PC-3 (cell line): ENCODE measurements at regions not wholly inside any gene's neighbourhood (a gene's known extent, or its start where the extent isn't known, plus 50 kb on each side); places are given as distances from the start of the nearest gene placed in this dataset.

ENCODE experiments used
- ATAC-seq: fragments of 200-7000 bp; cut with Tn5 transposase; 2 replicates; pipeline ENCODE4 v1.9.1; 2020; ENCODE audit warnings: mild to moderate bottlenecking, moderate library complexity
- BruUV-seq: library from RNA; stranded (reverse); fragments of 400-500 nt; replicated peaks from 2 replicates; lab custom pipeline; 2021; lab: Mats Ljungman, UMichigan
- CTCF ChIA-PET: fragments of 300-600 bp; sonication (Branson Sonifier 250); formaldehyde crosslinking; loops from one replicate; lab custom pipeline; 2022; ENCODE audit warnings: antibody characterized with exemption; lab: Charles Lee
- POLR2A ChIA-PET: fragments of 300-600 bp; sonication (Branson Sonifier 250); formaldehyde crosslinking; loops from one replicate; lab custom pipeline; 2022; ENCODE audit warnings: antibody characterized with exemption; ENCODE audit not compliant: unreplicated experiment; lab: Charles Lee
- DNase-seq: peaks from one replicate; pipeline ENCODE4 v3.0.0-alpha.2; 2015
- H2AFZ ChIP-seq: fragments of 300-600 bp; sonication (generic); 2 replicates; pipeline ENCODE4 v1.6.0; 2016; ENCODE audit warnings: antibody characterized with exemption, low read length
- H3F3A ChIP-seq: fragments of 300-600 bp; sonication (generic); one replicate; pipeline ENCODE4 v1.6.0; 2017; ENCODE audit warnings: antibody characterized with exemption, low read length, control low read depth, mild to moderate bottlenecking; ENCODE audit not compliant: unreplicated experiment
- H3K27ac ChIP-seq: fragments of 300-600 bp; sonication (generic); 2 replicates; pipeline ENCODE4 v1.5.1; 2016; ENCODE audit warnings: mild to moderate bottlenecking, low read length
- H3K27me3 ChIP-seq: fragments of 300-600 bp; sonication (generic); 2 replicates; pipeline ENCODE4 v1.6.1; 2016; ENCODE audit warnings: low read length, mixed read lengths
- H3K36me3 ChIP-seq: fragments of 300-600 bp; sonication (generic); 2 replicates; pipeline ENCODE4 v1.6.1; 2016; ENCODE audit warnings: low read depth, mixed run types, low read length, mixed read lengths
- H3K4me1 ChIP-seq: fragments of 300-600 bp; sonication (generic); 2 replicates; pipeline ENCODE4 v1.5.1; 2016; ENCODE audit warnings: low read length; ENCODE audit not compliant: insufficient read depth
- H3K4me2 ChIP-seq: fragments of 300-600 bp; sonication (generic); 2 replicates; pipeline ENCODE4 v1.6.0; 2016; ENCODE audit warnings: low read length
- H3K4me3 ChIP-seq: fragments of 300-600 bp; sonication (generic); 2 replicates; pipeline ENCODE4 v1.5.1; 2016; ENCODE audit warnings: mild to moderate bottlenecking, low read length, mixed read lengths
- H3K79me2 ChIP-seq: fragments of 300-600 bp; sonication (generic); 2 replicates; pipeline ENCODE4 v1.6.1; 2017; ENCODE audit warnings: low read length, mixed read lengths
- H3K9ac ChIP-seq: fragments of 300-600 bp; sonication (generic); 2 replicates; pipeline ENCODE4 v1.6.0; 2016; ENCODE audit warnings: mild to moderate bottlenecking, low read length
- H3K9me2 ChIP-seq: fragments of 300-600 bp; sonication (generic); replicated peaks from 2 replicates; pipeline ENCODE4 v1.6.1; 2016; ENCODE audit warnings: mixed run types, low read length, mixed read lengths
- H3K9me3 ChIP-seq: fragments of 300-600 bp; sonication (generic); 2 replicates; pipeline ENCODE4 v1.6.1; 2016; ENCODE audit warnings: low read length, mixed read lengths
- H4K20me1 ChIP-seq: fragments of 300-600 bp; sonication (generic); 2 replicates; pipeline ENCODE4 v1.6.1; 2016; ENCODE audit warnings: low read length, mixed read lengths
- CTCF ChIP-seq: fragments of 300-600 bp; sonication (generic); conservative IDR thresholded peaks from 2 replicates; pipeline ENCODE4 v1.5.1; 2017; ENCODE audit warnings: antibody characterized with exemption, low read depth, mild to moderate bottlenecking, low read length
- EZH2 ChIP-seq: fragments of 300-600 bp; sonication (generic); IDR thresholded peaks from one replicate; pipeline ENCODE4 v1.6.1; 2017; ENCODE audit warnings: antibody characterized with exemption, mild to moderate bottlenecking, low read length; ENCODE audit not compliant: unreplicated experiment
- EZH2phosphoT487 ChIP-seq: fragments of 300-600 bp; sonication (generic); IDR thresholded peaks from 2 replicates; pipeline ENCODE4 v1.6.1; 2018; ENCODE audit warnings: mild to moderate bottlenecking, antibody characterized with exemption, low read length, borderline replicate concordance
- intact Hi-C: fragments of 100-400 bp; cut with micrococcal nuclease; formaldehyde crosslinking; loops from 2 replicates; pipeline ENCODE4 v1.9.0; 2023

- H3K9me2 ChIP-seq: no peaks in the 10 kb centered on the region
- ChIA-PET POLR2A (no interaction called here), CTCF (no interaction called here)
- H3K9ac ChIP-seq: no peak overlapping the region
- no peak overlapping the region for H2AFZ ChIP-seq
- intact Hi-C loops: no loop called here
- H3K9me3 ChIP-seq: no peaks in the 10 kb centered on the region
- peaks cover 5% of the 10 kb centered on the region for H3F3A ChIP-seq
- no peak for ATAC-seq
- no peak overlapping the region for H3K4me3 ChIP-seq
- BruUV-seq: no TSS peak
- no peak overlapping the region for H3K4me2 ChIP-seq
- no peaks in the 10 kb centered on the region for H3K36me3 ChIP-seq
- TF ChIP-seq EZH2phosphoT487 (no peak), EZH2 (no peak), CTCF (no peak)
- no peak for DNase-seq
- no peak overlapping the region for H3K27ac ChIP-seq
- H3K27me3 ChIP-seq: no peaks in the 10 kb centered on the region
- H3K4me1 ChIP-seq: peaks cover 47% of the 10 kb centered on the region
- H3K79me2 ChIP-seq: no peaks in the 10 kb centered on the region
- no peaks in the 10 kb centered on the region for H4K20me1 ChIP-seq
Measured at GRCh38 chr2:64356906-64357305, 97.1 kb upstream of the LGALSL start.

- Histone ChIP-seq H3K27me3 (no peaks in the 10 kb centered on the region), H3K9ac (peak overlapping the region; percentile 58), H3K79me2 (no peaks in the 10 kb centered on the region), H3K4me1 (peaks cover 66% of the 10 kb centered on the region), H3K27ac (peak overlapping the region; percentile 91), H4K20me1 (no peaks in the 10 kb centered on the region), H3K9me3 (no peaks in the 10 kb centered on the region), H3K4me3 (peak overlapping the region; percentile 35; the same call in 1 of the 2 replicates), H3K9me2 (no peaks in the 10 kb centered on the region), H3K4me2 (peak overlapping the region; percentile 77), H3K36me3 (no peaks in the 10 kb centered on the region), H3F3A (peaks cover 5% of the 10 kb centered on the region), H2AFZ (peak overlapping the region; percentile 52; the same call in 1 of the 2 replicates)
- CTCF ChIA-PET: interaction anchor here (1.4 kb wide), 1 partner anchor 29 kb away, joined by 6 read pairs; no protein-coding TSS in a partner anchor
- DNase-seq (no peak), ATAC-seq (no peak)
- POLR2A ChIA-PET: interaction anchor here (0.6 kb wide), 1 partner anchor 32 kb away, joined by 3 read pairs; no protein-coding TSS in a partner anchor
- BruUV-seq: no TSS peak
- intact Hi-C loops: no loop called here
- no peak for TF ChIP-seq CTCF
- no peak for TF ChIP-seq EZH2
- no peak for TF ChIP-seq EZH2phosphoT487
Measured at GRCh38 chr2:64359171-64359891, 94.6 kb upstream of the LGALSL start.
